GM13976 (cell line): ENCODE measurements at regions not wholly inside any gene's neighbourhood (a gene's known extent, or its start where the extent isn't known, plus 50 kb on each side); places are given as distances from the start of the nearest gene placed in this dataset.

Experiments
- DNase-seq: peaks from one replicate; pipeline ENCODE4 v3.0.0; 2012; ENCODE audit warnings: low spot score
- CTCF ChIP-seq: IDR thresholded peaks from 2 replicates; pipeline ENCODE4 v1.5.1; 2012; ENCODE audit warnings: borderline replicate concordance, mild to moderate bottlenecking; ENCODE audit not compliant: insufficient read depth; ENCODE audit errors: extremely low read depth, missing control alignments, control extremely low read depth
- in situ Hi-C: fragments of 300-500 bp; cut with MboI; formaldehyde crosslinking; loops from one replicate; pipeline ENCODE4 v1.12.0; 2022; ENCODE audit warnings: low sequenced_read_pairs, mixed read lengths, inconsistent platforms; ENCODE audit not compliant: unreplicated experiment

GRCh38 chr3:147002721-147003120 is 397.6 kb upstream of the PLSCR5 start:
- no peak for DNase-seq
- in situ Hi-C loops: no loop called here
- TF ChIP-seq CTCF: no peak

GRCh38 chr3:147000274-147000673 is 395.1 kb upstream of the PLSCR5 start:
- TF ChIP-seq CTCF: no peak
- DNase-seq: no peak
- in situ Hi-C loops: no loop called here

- DNase-seq: no peak
- no peak for TF ChIP-seq CTCF
- in situ Hi-C loops: no loop called here
Observed at GRCh38 chr3:146991907-146992306, 386.8 kb upstream of the PLSCR5 start.

- no peak for TF ChIP-seq CTCF
- no peak for DNase-seq
- in situ Hi-C loops: no loop called here
Observed at GRCh38 chr3:146975476-146975875, 370.3 kb upstream of the PLSCR5 start.

GRCh38 chr3:146975032-146975431 is 369.9 kb upstream of the PLSCR5 start:
- DNase-seq: no peak
- no peak for TF ChIP-seq CTCF
- in situ Hi-C loops: no loop called here

GRCh38 chr3:146974001-146974400 is 368.9 kb upstream of the PLSCR5 start:
- no peak for TF ChIP-seq CTCF
- in situ Hi-C loops: no loop called here
- DNase-seq: no peak

GRCh38 chr3:146972726-146973125 is 367.6 kb upstream of the PLSCR5 start:
- no peak for TF ChIP-seq CTCF
- in situ Hi-C loops: no loop called here
- no peak for DNase-seq
